Neural cell (in vitro differentiated cells): ENCODE measurements at regions not wholly inside any gene's neighbourhood (a gene's known extent, or its start where the extent isn't known, plus 50 kb on each side); places are given as distances from the start of the nearest gene placed in this dataset.

Source experiments
- H2AFZ ChIP-seq: fragments of 200-600, 300-800 bp; sonication (generic), shearing (Covaris generic); 2 replicates; pipeline ENCODE4 v1.6.0; 2014; ENCODE audit warnings: low read depth, mild to moderate bottlenecking, antibody characterized with exemption, low read length, moderate library complexity
- H3F3A ChIP-seq: fragments of 200-600 bp; shearing (Covaris generic); 2 replicates; pipeline ENCODE4 v1.6.1; 2016; ENCODE audit warnings: mild to moderate bottlenecking, moderate library complexity, mixed read lengths, antibody characterized with exemption, low read length; ENCODE audit not compliant: insufficient read depth, poor library complexity, severe bottlenecking
- H3K27ac ChIP-seq: fragments of 200-600, 300-800 bp; sonication (generic), shearing (Covaris generic); 2 replicates; pipeline ENCODE4 v1.5.1; 2014; ENCODE audit warnings: mild to moderate bottlenecking, low read length, moderate library complexity
- H3K27me3 ChIP-seq: fragments of 300-800, 200-600 bp; sonication (generic), shearing (Covaris generic); 2 replicates; pipeline ENCODE4 v1.6.0; 2014; ENCODE audit warnings: mild to moderate bottlenecking, low read depth, low read length, moderate library complexity; ENCODE audit not compliant: insufficient read depth
- H3K36me3 ChIP-seq: fragments of 300-800, 200-600 bp; sonication (generic), shearing (Covaris generic); 2 replicates; pipeline ENCODE4 v1.5.1; 2014; ENCODE audit warnings: mild to moderate bottlenecking, antibody characterized with exemption, low read length, moderate library complexity; ENCODE audit not compliant: insufficient read depth
- H3K4me2 ChIP-seq: fragments of 300-800, 200-600 bp; sonication (generic), shearing (Covaris generic); 2 replicates; pipeline ENCODE4 v1.6.0; 2014; ENCODE audit warnings: mild to moderate bottlenecking, low read length
- H3K4me3 ChIP-seq: fragments of 300-800, 200-600 bp; sonication (generic), shearing (Covaris generic); 2 replicates; pipeline ENCODE4 v1.5.1; 2014; ENCODE audit warnings: mild to moderate bottlenecking, low read length, moderate library complexity
- H3K79me2 ChIP-seq: fragments of 200-600 bp; shearing (Covaris generic); replicated peaks from 2 replicates; pipeline ENCODE4 v1.6.0; 2014; ENCODE audit warnings: mild to moderate bottlenecking, low read length, moderate library complexity; ENCODE audit not compliant: insufficient read depth
- H3K9ac ChIP-seq: fragments of 300-800, 200-600 bp; sonication (generic), shearing (Covaris generic); 2 replicates; pipeline ENCODE4 v1.6.1; 2016; ENCODE audit warnings: mild to moderate bottlenecking, low read length, mixed read lengths
- H3K9me2 ChIP-seq: fragments of 200-600 bp; shearing (Covaris generic); 2 replicates; pipeline ENCODE4 v1.6.1; 2016; ENCODE audit warnings: mild to moderate bottlenecking, low read length, mixed read lengths; ENCODE audit not compliant: insufficient read depth
- H3K9me3 ChIP-seq: fragments of 200-600, 300-800 bp; sonication (generic), shearing (Covaris generic); 2 replicates; pipeline ENCODE4 v1.6.1; 2016; ENCODE audit warnings: mild to moderate bottlenecking, mixed run types, low read length, moderate library complexity, mixed read lengths
- H4K20me1 ChIP-seq: fragments of 200-600 bp; shearing (Covaris generic); 2 replicates; pipeline ENCODE4 v1.6.1; 2016; ENCODE audit warnings: mild to moderate bottlenecking, mixed run types; ENCODE audit not compliant: insufficient read depth
- CTCF ChIP-seq: fragments of 450-650 bp; IDR thresholded peaks from 2 replicates; pipeline ENCODE4 v1.5.1; 2014; ENCODE audit warnings: antibody characterized with exemption, mild to moderate bottlenecking, moderate library complexity; ENCODE audit not compliant: poor library complexity, severe bottlenecking
- EP300 ChIP-seq: fragments of 450-650 bp; conservative IDR thresholded peaks from 2 replicates; pipeline ENCODE4 v1.6.1; 2014; ENCODE audit warnings: antibody characterized with exemption, mild to moderate bottlenecking, moderate library complexity; ENCODE audit not compliant: poor library complexity, severe bottlenecking
- EZH2 ChIP-seq: fragments of 200-600, 300-800 bp; shearing (Covaris generic), sonication (generic); IDR thresholded peaks from 2 replicates; pipeline ENCODE4 v1.6.1; 2014; ENCODE audit warnings: antibody characterized with exemption, low read length, borderline replicate concordance, mild to moderate bottlenecking; ENCODE audit not compliant: insufficient read depth, poor library complexity, severe bottlenecking
- MXI1 ChIP-seq: fragments of 450-650 bp; conservative IDR thresholded peaks from 2 replicates; pipeline ENCODE4 v1.6.1; 2014; ENCODE audit warnings: antibody characterized with exemption, mild to moderate bottlenecking; ENCODE audit not compliant: poor library complexity, severe bottlenecking
- POLR2AphosphoS5 ChIP-seq: IDR thresholded peaks from 2 replicates; pipeline ENCODE4 v1.6.1; 2012
- RAD21 ChIP-seq: fragments of 450-650 bp; conservative IDR thresholded peaks from 2 replicates; pipeline ENCODE4 v1.6.1; 2014; ENCODE audit warnings: antibody characterized with exemption, mild to moderate bottlenecking, moderate library complexity
- SMC3 ChIP-seq: fragments of 450-650 bp; conservative IDR thresholded peaks from 2 replicates; pipeline ENCODE4 v1.6.1; 2014; ENCODE audit warnings: antibody characterized with exemption, mild to moderate bottlenecking, moderate library complexity; ENCODE audit not compliant: poor library complexity
- TAF1 ChIP-seq: IDR thresholded peaks from 2 replicates; pipeline ENCODE4 v1.6.1; 2012; ENCODE audit warnings: low read depth
- TF ChIP-seq, protein P1 (sequence below): IDR thresholded peaks from 2 replicates; pipeline ENCODE4 v1.6.1; 2012; ENCODE audit warnings: borderline replicate concordance

GRCh38 chr10:5585517-5586206, 60.9 kb downstream of the CALML3 start:
- H3K27me3 ChIP-seq: no peaks in the 10 kb centered on the region
- no peak overlapping the region for H3K4me2 ChIP-seq
- no peaks in the 10 kb centered on the region for H4K20me1 ChIP-seq
- TF ChIP-seq EZH2: no peak
- no peak for TF ChIP-seq SMC3
- TF ChIP-seq POLR2AphosphoS5: no peak
- no peak for TF ChIP-seq EP300
- TF ChIP-seq RAD21: no peak
- TF ChIP-seq TAF1: no peak
- TF ChIP-seq, protein P1, sequence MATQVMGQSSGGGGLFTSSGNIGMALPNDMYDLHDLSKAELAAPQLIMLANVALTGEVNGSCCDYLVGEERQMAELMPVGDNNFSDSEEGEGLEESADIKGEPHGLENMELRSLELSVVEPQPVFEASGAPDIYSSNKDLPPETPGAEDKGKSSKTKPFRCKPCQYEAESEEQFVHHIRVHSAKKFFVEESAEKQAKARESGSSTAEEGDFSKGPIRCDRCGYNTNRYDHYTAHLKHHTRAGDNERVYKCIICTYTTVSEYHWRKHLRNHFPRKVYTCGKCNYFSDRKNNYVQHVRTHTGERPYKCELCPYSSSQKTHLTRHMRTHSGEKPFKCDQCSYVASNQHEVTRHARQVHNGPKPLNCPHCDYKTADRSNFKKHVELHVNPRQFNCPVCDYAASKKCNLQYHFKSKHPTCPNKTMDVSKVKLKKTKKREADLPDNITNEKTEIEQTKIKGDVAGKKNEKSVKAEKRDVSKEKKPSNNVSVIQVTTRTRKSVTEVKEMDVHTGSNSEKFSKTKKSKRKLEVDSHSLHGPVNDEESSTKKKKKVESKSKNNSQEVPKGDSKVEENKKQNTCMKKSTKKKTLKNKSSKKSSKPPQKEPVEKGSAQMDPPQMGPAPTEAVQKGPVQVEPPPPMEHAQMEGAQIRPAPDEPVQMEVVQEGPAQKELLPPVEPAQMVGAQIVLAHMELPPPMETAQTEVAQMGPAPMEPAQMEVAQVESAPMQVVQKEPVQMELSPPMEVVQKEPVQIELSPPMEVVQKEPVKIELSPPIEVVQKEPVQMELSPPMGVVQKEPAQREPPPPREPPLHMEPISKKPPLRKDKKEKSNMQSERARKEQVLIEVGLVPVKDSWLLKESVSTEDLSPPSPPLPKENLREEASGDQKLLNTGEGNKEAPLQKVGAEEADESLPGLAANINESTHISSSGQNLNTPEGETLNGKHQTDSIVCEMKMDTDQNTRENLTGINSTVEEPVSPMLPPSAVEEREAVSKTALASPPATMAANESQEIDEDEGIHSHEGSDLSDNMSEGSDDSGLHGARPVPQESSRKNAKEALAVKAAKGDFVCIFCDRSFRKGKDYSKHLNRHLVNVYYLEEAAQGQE: no peak
- TF ChIP-seq CTCF: no peak
- TF ChIP-seq MXI1: no peak
- H3K79me2 ChIP-seq: no peaks in the 10 kb centered on the region
- H3K9ac ChIP-seq: no peak overlapping the region
- no peak overlapping the region for H3K27ac ChIP-seq
- H3K9me2 ChIP-seq: no peaks in the 10 kb centered on the region
- no peaks in the 10 kb centered on the region for H3K36me3 ChIP-seq
- H3F3A ChIP-seq: no peaks in the 10 kb centered on the region
- H3K4me3 ChIP-seq: no peak overlapping the region
- H3K9me3 ChIP-seq: no peaks in the 10 kb centered on the region
- no peak overlapping the region for H2AFZ ChIP-seq

GRCh38 chr10:5587151-5588079, 62.7 kb downstream of the CALML3 start:
- no peak overlapping the region for H3K27ac ChIP-seq
- no peaks in the 10 kb centered on the region for H3F3A ChIP-seq
- no peak overlapping the region for H2AFZ ChIP-seq
- TF ChIP-seq EZH2: no peak
- TF ChIP-seq MXI1: no peak
- no peak for TF ChIP-seq SMC3
- TF ChIP-seq, protein P1: no peak
- no peak overlapping the region for H3K9ac ChIP-seq
- no peaks in the 10 kb centered on the region for H3K9me2 ChIP-seq
- no peaks in the 10 kb centered on the region for H3K27me3 ChIP-seq
- H3K36me3 ChIP-seq: no peaks in the 10 kb centered on the region
- no peak overlapping the region for H3K4me3 ChIP-seq
- no peaks in the 10 kb centered on the region for H4K20me1 ChIP-seq
- H3K4me2 ChIP-seq: no peak overlapping the region
- no peaks in the 10 kb centered on the region for H3K9me3 ChIP-seq
- no peaks in the 10 kb centered on the region for H3K79me2 ChIP-seq
